OCI-LY3 (cell line): ENCODE measurements at regions not wholly inside any gene's neighbourhood (a gene's known extent, or its start where the extent isn't known, plus 50 kb on each side); places are given as distances from the start of the nearest gene placed in this dataset.
"Not testable (repeated sequence)": the region's sequence is repeated elsewhere in the genome, so short reads cannot be mapped to it uniquely, and the experiment has no call there.

Experiments used
- EZH2phosphoT487 ChIP-seq: fragments of 200-600 bp; shearing (Covaris generic); IDR thresholded peaks from 2 replicates; pipeline ENCODE4 v1.6.1; 2018; ENCODE audit warnings: antibody characterized with exemption, mixed run types, low read depth
- TF ChIP-seq, protein P1 (sequence below): fragments of 200-600, 300-600 bp; sonication (generic); IDR thresholded peaks from 2 replicates; pipeline ENCODE4 v1.5.1; 2014; ENCODE audit warnings: antibody characterized with exemption, low read length, low read depth

DNA sequence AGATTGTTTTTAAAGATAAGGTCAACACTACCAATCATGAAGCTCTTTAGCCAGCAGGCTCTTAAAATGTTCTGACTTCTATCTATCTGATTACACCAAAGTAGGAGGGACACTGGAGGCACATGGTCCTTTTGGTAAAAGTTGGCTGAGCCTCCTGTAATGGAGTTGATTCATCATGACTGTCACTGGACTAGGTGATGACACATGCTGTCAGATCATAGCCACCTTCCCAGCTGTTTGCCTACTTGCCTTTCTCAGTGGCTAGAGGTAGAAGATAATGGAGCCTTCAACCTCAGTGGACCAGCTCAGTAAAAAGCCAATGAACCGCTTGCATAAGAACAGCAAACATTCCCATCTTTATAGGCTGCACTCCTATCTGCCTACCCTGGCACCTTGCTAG is 286.7 kb upstream of the TEKT4 start:
- TF ChIP-seq, protein P1, sequence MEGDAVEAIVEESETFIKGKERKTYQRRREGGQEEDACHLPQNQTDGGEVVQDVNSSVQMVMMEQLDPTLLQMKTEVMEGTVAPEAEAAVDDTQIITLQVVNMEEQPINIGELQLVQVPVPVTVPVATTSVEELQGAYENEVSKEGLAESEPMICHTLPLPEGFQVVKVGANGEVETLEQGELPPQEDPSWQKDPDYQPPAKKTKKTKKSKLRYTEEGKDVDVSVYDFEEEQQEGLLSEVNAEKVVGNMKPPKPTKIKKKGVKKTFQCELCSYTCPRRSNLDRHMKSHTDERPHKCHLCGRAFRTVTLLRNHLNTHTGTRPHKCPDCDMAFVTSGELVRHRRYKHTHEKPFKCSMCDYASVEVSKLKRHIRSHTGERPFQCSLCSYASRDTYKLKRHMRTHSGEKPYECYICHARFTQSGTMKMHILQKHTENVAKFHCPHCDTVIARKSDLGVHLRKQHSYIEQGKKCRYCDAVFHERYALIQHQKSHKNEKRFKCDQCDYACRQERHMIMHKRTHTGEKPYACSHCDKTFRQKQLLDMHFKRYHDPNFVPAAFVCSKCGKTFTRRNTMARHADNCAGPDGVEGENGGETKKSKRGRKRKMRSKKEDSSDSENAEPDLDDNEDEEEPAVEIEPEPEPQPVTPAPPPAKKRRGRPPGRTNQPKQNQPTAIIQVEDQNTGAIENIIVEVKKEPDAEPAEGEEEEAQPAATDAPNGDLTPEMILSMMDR = not testable (repeated sequence)
- TF ChIP-seq EZH2phosphoT487 = not testable (repeated sequence)
